CD4-positive, alpha-beta memory T cell (primary cell): ENCODE measurements at regions not wholly inside any gene's neighbourhood (a gene's known extent, or its start where the extent isn't known, plus 50 kb on each side); places are given as distances from the start of the nearest gene placed in this dataset.

Experiments
- CTCF ChIA-PET: fragments of 350-600 bp; sonication (Branson Sonifier 250); formaldehyde crosslinking; loops from one replicate; lab custom pipeline; 2021; ENCODE audit warnings: inconsistent platforms; ENCODE audit not compliant: partially characterized antibody; lab: Charles Lee
- POLR2A ChIA-PET: fragments of 350-600 bp; sonication (Branson Sonifier 250); formaldehyde crosslinking; loops from one replicate; lab custom pipeline; 2021; ENCODE audit not compliant: partially characterized antibody; lab: Charles Lee
- DNase-seq, 5 donors: peaks; one replicate each; pipeline versions ENCODE4 v3.0.0 to v3.0.0-alpha.2; 2020 to 2022; ENCODE audit warnings: mixed read lengths in 1 of 5
- H3K27ac ChIP-seq: one replicate; pipeline ENCODE4 v1.7.0; 2013; ENCODE audit warnings: low read depth, low read length
- H3K27me3 ChIP-seq: 2 replicates; pipeline ENCODE4 v1.7.0; 2013; ENCODE audit warnings: mild to moderate bottlenecking, low read length, moderate library complexity; ENCODE audit not compliant: insufficient read depth
- H3K36me3 ChIP-seq: 2 replicates; pipeline ENCODE4 v1.7.0; 2013; ENCODE audit warnings: mild to moderate bottlenecking, low read length, moderate library complexity; ENCODE audit not compliant: insufficient read depth
- H3K4me1 ChIP-seq: 2 replicates; pipeline ENCODE4 v1.7.0; 2013; ENCODE audit warnings: mild to moderate bottlenecking, low read length, moderate library complexity; ENCODE audit not compliant: insufficient read depth
- H3K4me3 ChIP-seq, 2 donors: one replicate each; pipeline ENCODE4 v1.7.0; 2013; ENCODE audit warnings: low read length in 2 of 2, mild to moderate bottlenecking in 1 of 2
- H3K9me3 ChIP-seq, 2 donors: one replicate each; pipeline ENCODE4 v1.7.0; 2013; ENCODE audit warnings: low read length in 2 of 2, control low read depth in 1 of 2; ENCODE audit not compliant: control insufficient read depth in 1 of 2
- H3K27ac Mint-ChIP-seq, 7 donors: one replicate each; pipeline ENCODE4 v1.8.0; 2020 to 2021; ENCODE audit warnings: mixed read lengths in 7 of 7, mild to moderate bottlenecking in 6 of 7, inconsistent platforms in 3 of 7, moderate library complexity in 3 of 7
- H3K27me3 Mint-ChIP-seq, 2 donors: one replicate each; pipeline ENCODE4 v1.8.0; 2020 to 2021; ENCODE audit warnings: mixed read lengths in 2 of 2
- H3K36me3 Mint-ChIP-seq, 2 donors: one replicate each; pipeline ENCODE4 v1.8.0; 2020 to 2021; ENCODE audit warnings: mixed read lengths in 2 of 2, inconsistent platforms in 1 of 2, mild to moderate bottlenecking in 1 of 2
- H3K4me1 Mint-ChIP-seq, 4 donors: one replicate each; pipeline ENCODE4 v1.8.0; 2020 to 2021; ENCODE audit warnings: mixed read lengths in 4 of 4, mild to moderate bottlenecking in 1 of 4
- H3K4me3 Mint-ChIP-seq, 8 donors: one replicate each; pipeline ENCODE4 v1.8.0; 2020 to 2021; ENCODE audit warnings: mixed read lengths in 8 of 8, mild to moderate bottlenecking in 7 of 8, moderate library complexity in 6 of 8, inconsistent platforms in 3 of 8
- H3K9me3 Mint-ChIP-seq, 8 donors: one replicate each; pipeline ENCODE4 v1.8.0; 2020 to 2021; ENCODE audit warnings: mixed read lengths in 8 of 8, mild to moderate bottlenecking in 5 of 8, inconsistent platforms in 3 of 8, moderate library complexity in 1 of 8
- intact Hi-C: fragments of 100-400 bp; cut with micrococcal nuclease; formaldehyde crosslinking; loops from one replicate; pipeline ENCODE4 v1.15.1; 2023

GRCh38 chr2:196407675-196408264 lies 231.7 kb upstream of the CCDC150 start:
- Histone ChIP-seq H3K27ac (no peak overlapping the region), H3K27me3 (no peaks in the 10 kb centered on the region), H3K4me3 (no peak overlapping the region), H3K36me3 (no peaks in the 10 kb centered on the region), H3K4me1 (no peaks in the 10 kb centered on the region), H3K9me3 (no peaks in the 10 kb centered on the region)
- ChIA-PET CTCF (no interaction called here), POLR2A (no interaction called here)
- Mint-ChIP-seq H3K9me3 (no peaks in the 10 kb centered on the region), H3K27ac (no peak overlapping the region), H3K27me3 (peaks cover 6 to 17% of the 10 kb centered on the region in 2 donors), H3K36me3 (no peaks in the 10 kb centered on the region), H3K4me1 (no peaks in the 10 kb centered on the region), H3K4me3 (no peak overlapping the region)
- DNase-seq, result no peak
- intact Hi-C loops, result no loop called here

- DNase-seq, result no peak
- Mint-ChIP-seq H3K36me3 (no peaks in the 10 kb centered on the region), H3K4me1 (no peaks in the 10 kb centered on the region), H3K27me3 (peaks cover 6 to 17% of the 10 kb centered on the region in 2 donors), H3K4me3 (no peak overlapping the region), H3K9me3 (no peaks in the 10 kb centered on the region), H3K27ac (no peak overlapping the region)
- POLR2A ChIA-PET, result no interaction called here
- CTCF ChIA-PET, result no interaction called here
- Histone ChIP-seq H3K36me3 (no peaks in the 10 kb centered on the region), H3K27me3 (no peaks in the 10 kb centered on the region), H3K27ac (no peak overlapping the region), H3K4me1 (no peaks in the 10 kb centered on the region), H3K4me3 (no peak overlapping the region), H3K9me3 (no peaks in the 10 kb centered on the region)
- intact Hi-C loops, result no loop called here
These were observed 230.1 kb upstream of the CCDC150 start for GRCh38 chr2:196409376-196409775.

DNA sequence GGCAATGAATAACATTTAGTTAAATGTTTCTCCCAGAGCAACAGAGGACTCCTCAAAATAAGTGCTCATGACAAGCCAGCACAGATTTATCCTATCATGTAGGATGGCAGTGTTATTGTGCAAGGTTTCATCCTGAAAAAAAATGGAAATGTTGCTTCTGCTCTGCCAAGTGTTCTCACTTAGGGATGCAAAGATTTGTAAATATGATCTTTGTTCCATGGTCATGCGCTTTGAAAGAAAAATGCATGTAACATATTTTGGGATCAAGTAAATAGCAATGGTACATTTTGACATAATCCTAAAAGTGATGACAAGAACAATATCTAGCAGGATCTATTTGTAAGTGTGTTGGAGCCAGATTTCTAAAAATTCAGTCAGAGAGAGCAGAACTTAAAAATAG lies 229.5 kb upstream of the CCDC150 start:
- ChIA-PET POLR2A (no interaction called here), CTCF (no interaction called here)
- Mint-ChIP-seq H3K4me3 (no peak overlapping the region), H3K36me3 (no peaks in the 10 kb centered on the region), H3K27me3 (peaks cover 6 to 17% of the 10 kb centered on the region in 2 donors), H3K4me1 (peaks cover under 1 to 4% (median 3%) of the 10 kb centered on the region in 4 donors), H3K27ac (no peak overlapping the region), H3K9me3 (no peaks in the 10 kb centered on the region)
- no peak for DNase-seq
- no peak overlapping the region for H3K27ac ChIP-seq
- peaks cover 2% of the 10 kb centered on the region for H3K4me1 ChIP-seq
- H3K27me3 ChIP-seq, result no peaks in the 10 kb centered on the region
- intact Hi-C loops, result no loop called here
- H3K4me3 ChIP-seq, result no peak overlapping the region
- no peaks in the 10 kb centered on the region for H3K36me3 ChIP-seq
- no peaks in the 10 kb centered on the region for H3K9me3 ChIP-seq

- H3K4me3 Mint-ChIP-seq, result no peak overlapping the region
- peaks cover 12 to 13% of the 10 kb centered on the region in 2 donors for H3K27me3 Mint-ChIP-seq
- Histone ChIP-seq H3K27me3 (no peaks in the 10 kb centered on the region), H3K9me3 (no peaks in the 10 kb centered on the region), H3K4me1 (peaks cover 6% of the 10 kb centered on the region), H3K36me3 (no peaks in the 10 kb centered on the region), H3K4me3 (no peak overlapping the region), H3K27ac (no peak overlapping the region)
- H3K36me3 Mint-ChIP-seq, result no peaks in the 10 kb centered on the region
- H3K27ac Mint-ChIP-seq, result no peak overlapping the region
- peaks cover 7 to 11% (median 10%) of the 10 kb centered on the region in 4 donors for H3K4me1 Mint-ChIP-seq
- no peak for DNase-seq
- peaks cover 0 to 5% (median 0%) of the 10 kb centered on the region in 8 donors for H3K9me3 Mint-ChIP-seq
- POLR2A ChIA-PET, result no interaction called here
- intact Hi-C loops, result no loop called here
- CTCF ChIA-PET, result interaction anchor here (1.0 kb wide), 1 partner anchor 13 kb away, joined by 3 read pairs; no protein-coding TSS in a partner anchor
These were observed 225.7 kb upstream of the CCDC150 start for GRCh38 chr2:196413821-196414274.

GRCh38 chr2:196415384-196415783 lies 224.1 kb upstream of the CCDC150 start:
- H3K36me3 ChIP-seq, result no peaks in the 10 kb centered on the region
- Mint-ChIP-seq H3K4me3 (peak overlapping the region; percentile 47 to 83 (median 70)), H3K9me3 (peaks cover 0 to 5% (median 0%) of the 10 kb centered on the region in 8 donors), H3K4me1 (peaks cover 7 to 11% (median 10%) of the 10 kb centered on the region in 4 donors), H3K27me3 (peaks cover 13 to 15% of the 10 kb centered on the region in 2 donors), H3K36me3 (no peaks in the 10 kb centered on the region), H3K27ac (peak overlapping the region in 3 of 7 donors; percentile 10 to 24 (median 20))
- intact Hi-C loops, result no loop called here
- POLR2A ChIA-PET, result no interaction called here
- H3K4me3 ChIP-seq, result no peak overlapping the region
- H3K27me3 ChIP-seq, result no peaks in the 10 kb centered on the region
- CTCF ChIA-PET, result no interaction called here
- H3K27ac ChIP-seq, result no peak overlapping the region
- peaks cover 6% of the 10 kb centered on the region for H3K4me1 ChIP-seq
- H3K9me3 ChIP-seq, result no peaks in the 10 kb centered on the region
- DNase-seq, result peak in 3 of 5 donors; percentile 1 to 5 (median 2)

- no peaks in the 10 kb centered on the region for H3K9me3 ChIP-seq
- ChIA-PET POLR2A (no interaction called here), CTCF (no interaction called here)
- no peak overlapping the region for H3K27ac ChIP-seq
- H3K4me1 ChIP-seq, result peaks cover 3% of the 10 kb centered on the region
- Mint-ChIP-seq H3K36me3 (no peaks in the 10 kb centered on the region), H3K4me3 (no peak overlapping the region), H3K27me3 (peaks cover 8 to 15% of the 10 kb centered on the region in 2 donors), H3K9me3 (peaks cover 0 to 5% (median 0%) of the 10 kb centered on the region in 8 donors), H3K4me1 (peaks cover 5 to 6% (median 5%) of the 10 kb centered on the region in 4 donors), H3K27ac (no peak overlapping the region)
- H3K36me3 ChIP-seq, result no peaks in the 10 kb centered on the region
- DNase-seq, result no peak
- H3K27me3 ChIP-seq, result no peaks in the 10 kb centered on the region
- intact Hi-C loops, result no loop called here
- no peak overlapping the region for H3K4me3 ChIP-seq
These were observed 219.4 kb upstream of the CCDC150 start for GRCh38 chr2:196420143-196420542.

- H3K4me3 Mint-ChIP-seq, result no peak overlapping the region
- Histone ChIP-seq H3K36me3 (no peaks in the 10 kb centered on the region), H3K27ac (no peak overlapping the region), H3K27me3 (no peaks in the 10 kb centered on the region), H3K4me3 (no peak overlapping the region), H3K9me3 (no peaks in the 10 kb centered on the region), H3K4me1 (no peaks in the 10 kb centered on the region)
- ChIA-PET POLR2A (no interaction called here), CTCF (no interaction called here)
- no peak for DNase-seq
- no peaks in the 10 kb centered on the region for H3K9me3 Mint-ChIP-seq
- H3K4me1 Mint-ChIP-seq, result no peaks in the 10 kb centered on the region
- H3K27me3 Mint-ChIP-seq, result peaks cover 6 to 15% of the 10 kb centered on the region in 2 donors
- intact Hi-C loops, result no loop called here
- no peaks in the 10 kb centered on the region for H3K36me3 Mint-ChIP-seq
- H3K27ac Mint-ChIP-seq, result no peak overlapping the region
These were observed 217.6 kb upstream of the CCDC150 start for GRCh38 chr2:196421880-196422279.
